Panc1 (cell line): ENCODE measurements at regions not wholly inside any gene's neighbourhood (a gene's known extent, or its start where the extent isn't known, plus 50 kb on each side); places are given as distances from the start of the nearest gene placed in this dataset.

Experiments used
- POLR2AphosphoS5 ChIP-seq: IDR thresholded peaks from 2 replicates; pipeline ENCODE4 v1.6.1; 2012; ENCODE audit warnings: mild to moderate bottlenecking, low read depth, low read length, moderate library complexity
- SIN3A ChIP-seq: IDR thresholded peaks from 2 replicates; pipeline ENCODE4 v1.6.1; 2012; ENCODE audit warnings: low read depth, mild to moderate bottlenecking, low read length, moderate library complexity, borderline replicate concordance; ENCODE audit not compliant: insufficient read depth
- TCF7L2 ChIP-seq: IDR thresholded peaks from 2 replicates; pipeline ENCODE4 v1.6.1; 2011; ENCODE audit warnings: mild to moderate bottlenecking, low read depth, low read length, inconsistent platforms
- TF ChIP-seq, protein P1 (sequence below): fragments of 450-650 bp; IDR thresholded peaks from 2 replicates; pipeline ENCODE4 v1.5.1; 2017; ENCODE audit warnings: mild to moderate bottlenecking
- TF ChIP-seq, protein P2 (sequence below), 2 experiments: IDR thresholded peaks; 2 replicates each; pipeline ENCODE4 v1.6.1; 2011 to 2012; ENCODE audit warnings: low read depth in 2 of 2, control low read depth in 1 of 2, low read length in 1 of 2, mild to moderate bottlenecking in 1 of 2, moderate library complexity in 1 of 2; ENCODE audit not compliant: insufficient read depth in 1 of 2

GRCh38 chr3:117161816-117162215, 452.2 kb downstream of the TUSC7 start:
- TF ChIP-seq, protein P1, sequence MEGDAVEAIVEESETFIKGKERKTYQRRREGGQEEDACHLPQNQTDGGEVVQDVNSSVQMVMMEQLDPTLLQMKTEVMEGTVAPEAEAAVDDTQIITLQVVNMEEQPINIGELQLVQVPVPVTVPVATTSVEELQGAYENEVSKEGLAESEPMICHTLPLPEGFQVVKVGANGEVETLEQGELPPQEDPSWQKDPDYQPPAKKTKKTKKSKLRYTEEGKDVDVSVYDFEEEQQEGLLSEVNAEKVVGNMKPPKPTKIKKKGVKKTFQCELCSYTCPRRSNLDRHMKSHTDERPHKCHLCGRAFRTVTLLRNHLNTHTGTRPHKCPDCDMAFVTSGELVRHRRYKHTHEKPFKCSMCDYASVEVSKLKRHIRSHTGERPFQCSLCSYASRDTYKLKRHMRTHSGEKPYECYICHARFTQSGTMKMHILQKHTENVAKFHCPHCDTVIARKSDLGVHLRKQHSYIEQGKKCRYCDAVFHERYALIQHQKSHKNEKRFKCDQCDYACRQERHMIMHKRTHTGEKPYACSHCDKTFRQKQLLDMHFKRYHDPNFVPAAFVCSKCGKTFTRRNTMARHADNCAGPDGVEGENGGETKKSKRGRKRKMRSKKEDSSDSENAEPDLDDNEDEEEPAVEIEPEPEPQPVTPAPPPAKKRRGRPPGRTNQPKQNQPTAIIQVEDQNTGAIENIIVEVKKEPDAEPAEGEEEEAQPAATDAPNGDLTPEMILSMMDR, result no peak
- TF ChIP-seq, protein P2, sequence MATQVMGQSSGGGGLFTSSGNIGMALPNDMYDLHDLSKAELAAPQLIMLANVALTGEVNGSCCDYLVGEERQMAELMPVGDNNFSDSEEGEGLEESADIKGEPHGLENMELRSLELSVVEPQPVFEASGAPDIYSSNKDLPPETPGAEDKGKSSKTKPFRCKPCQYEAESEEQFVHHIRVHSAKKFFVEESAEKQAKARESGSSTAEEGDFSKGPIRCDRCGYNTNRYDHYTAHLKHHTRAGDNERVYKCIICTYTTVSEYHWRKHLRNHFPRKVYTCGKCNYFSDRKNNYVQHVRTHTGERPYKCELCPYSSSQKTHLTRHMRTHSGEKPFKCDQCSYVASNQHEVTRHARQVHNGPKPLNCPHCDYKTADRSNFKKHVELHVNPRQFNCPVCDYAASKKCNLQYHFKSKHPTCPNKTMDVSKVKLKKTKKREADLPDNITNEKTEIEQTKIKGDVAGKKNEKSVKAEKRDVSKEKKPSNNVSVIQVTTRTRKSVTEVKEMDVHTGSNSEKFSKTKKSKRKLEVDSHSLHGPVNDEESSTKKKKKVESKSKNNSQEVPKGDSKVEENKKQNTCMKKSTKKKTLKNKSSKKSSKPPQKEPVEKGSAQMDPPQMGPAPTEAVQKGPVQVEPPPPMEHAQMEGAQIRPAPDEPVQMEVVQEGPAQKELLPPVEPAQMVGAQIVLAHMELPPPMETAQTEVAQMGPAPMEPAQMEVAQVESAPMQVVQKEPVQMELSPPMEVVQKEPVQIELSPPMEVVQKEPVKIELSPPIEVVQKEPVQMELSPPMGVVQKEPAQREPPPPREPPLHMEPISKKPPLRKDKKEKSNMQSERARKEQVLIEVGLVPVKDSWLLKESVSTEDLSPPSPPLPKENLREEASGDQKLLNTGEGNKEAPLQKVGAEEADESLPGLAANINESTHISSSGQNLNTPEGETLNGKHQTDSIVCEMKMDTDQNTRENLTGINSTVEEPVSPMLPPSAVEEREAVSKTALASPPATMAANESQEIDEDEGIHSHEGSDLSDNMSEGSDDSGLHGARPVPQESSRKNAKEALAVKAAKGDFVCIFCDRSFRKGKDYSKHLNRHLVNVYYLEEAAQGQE (IDR thresholded peaks at IDR 0.05; ENCODE audit: insufficient read depth in 1 of 2, low read depth in 2 of 2, low read length in 1 of 2), result no peak
- no peak for TF ChIP-seq POLR2AphosphoS5
- no peak for TF ChIP-seq SIN3A
- no peak for TF ChIP-seq TCF7L2
